ENCODE measurements at regions not wholly inside any gene's neighbourhood (a gene's known extent, or its start where the extent isn't known, plus 50 kb on each side); places are given as distances from the start of the nearest gene placed in this dataset.

DNA sequence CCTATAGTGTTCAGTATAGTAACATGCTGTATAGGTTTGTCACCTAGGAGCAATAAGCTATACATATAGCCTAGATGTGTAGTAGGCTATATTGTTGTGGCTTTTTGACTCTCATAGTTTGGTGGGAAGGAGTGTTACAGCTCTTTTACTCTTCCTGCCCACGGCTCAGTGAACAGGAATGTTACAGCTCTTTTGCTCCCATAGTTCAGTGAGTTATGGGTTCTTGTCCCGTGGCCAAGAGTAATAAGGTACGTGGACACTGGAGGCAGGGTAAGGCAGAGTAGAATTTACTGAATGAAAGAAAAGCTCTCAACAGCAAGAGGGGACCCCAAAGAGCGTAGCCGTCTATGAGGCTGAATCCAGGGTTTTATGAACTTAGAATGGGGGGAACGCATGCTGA is 734.3 kb downstream of the ADGRL2 start:
- Histone ChIP-seq H3K36me3 (no peaks in the 10 kb centered on the region), H3K4me3 (no peak overlapping the region), H3K27ac (no peak overlapping the region), H3K9me3 (peaks cover 0 to 11% (median 6%) of the 10 kb centered on the region in 11 donors), H3K27me3 (no peaks in the 10 kb centered on the region), H3K4me1 (no peaks in the 10 kb centered on the region)
- ATAC-seq, result no peak
- DNase-seq, result no peak
- intact Hi-C loops (cut with DNase I), result no loop called here
- TF ChIP-seq, protein P1, sequence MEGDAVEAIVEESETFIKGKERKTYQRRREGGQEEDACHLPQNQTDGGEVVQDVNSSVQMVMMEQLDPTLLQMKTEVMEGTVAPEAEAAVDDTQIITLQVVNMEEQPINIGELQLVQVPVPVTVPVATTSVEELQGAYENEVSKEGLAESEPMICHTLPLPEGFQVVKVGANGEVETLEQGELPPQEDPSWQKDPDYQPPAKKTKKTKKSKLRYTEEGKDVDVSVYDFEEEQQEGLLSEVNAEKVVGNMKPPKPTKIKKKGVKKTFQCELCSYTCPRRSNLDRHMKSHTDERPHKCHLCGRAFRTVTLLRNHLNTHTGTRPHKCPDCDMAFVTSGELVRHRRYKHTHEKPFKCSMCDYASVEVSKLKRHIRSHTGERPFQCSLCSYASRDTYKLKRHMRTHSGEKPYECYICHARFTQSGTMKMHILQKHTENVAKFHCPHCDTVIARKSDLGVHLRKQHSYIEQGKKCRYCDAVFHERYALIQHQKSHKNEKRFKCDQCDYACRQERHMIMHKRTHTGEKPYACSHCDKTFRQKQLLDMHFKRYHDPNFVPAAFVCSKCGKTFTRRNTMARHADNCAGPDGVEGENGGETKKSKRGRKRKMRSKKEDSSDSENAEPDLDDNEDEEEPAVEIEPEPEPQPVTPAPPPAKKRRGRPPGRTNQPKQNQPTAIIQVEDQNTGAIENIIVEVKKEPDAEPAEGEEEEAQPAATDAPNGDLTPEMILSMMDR (IDR thresholded peaks at IDR 0.05), result no peak
- WGBS, 2 donors, result 91 to 92% methylated on average over 6 of the region's 6 CpGs

DNA sequence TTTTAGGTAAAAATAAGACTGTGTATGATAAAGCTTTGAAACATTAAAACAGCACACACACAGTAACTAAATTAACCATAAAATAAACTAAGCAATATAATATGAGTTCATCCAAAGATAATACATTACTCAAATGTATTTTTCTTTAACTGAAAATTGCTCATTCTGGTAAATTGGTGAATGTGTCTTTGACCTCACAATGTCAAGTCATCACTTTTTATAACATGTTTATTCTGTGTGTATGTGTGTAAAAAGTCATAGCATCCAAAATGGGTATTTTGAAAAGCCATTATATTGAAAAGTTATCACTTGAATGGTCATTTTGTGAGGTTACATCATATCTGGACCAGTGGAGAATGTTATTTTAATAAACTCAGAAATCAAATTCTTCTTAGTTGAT is 724.6 kb downstream of the ADGRL2 start:
- ATAC-seq, result no peak
- TF ChIP-seq, protein P1 (IDR thresholded peaks at IDR 0.05), result no peak
- H3K27me3 ChIP-seq, result no peaks in the 10 kb centered on the region

DNA sequence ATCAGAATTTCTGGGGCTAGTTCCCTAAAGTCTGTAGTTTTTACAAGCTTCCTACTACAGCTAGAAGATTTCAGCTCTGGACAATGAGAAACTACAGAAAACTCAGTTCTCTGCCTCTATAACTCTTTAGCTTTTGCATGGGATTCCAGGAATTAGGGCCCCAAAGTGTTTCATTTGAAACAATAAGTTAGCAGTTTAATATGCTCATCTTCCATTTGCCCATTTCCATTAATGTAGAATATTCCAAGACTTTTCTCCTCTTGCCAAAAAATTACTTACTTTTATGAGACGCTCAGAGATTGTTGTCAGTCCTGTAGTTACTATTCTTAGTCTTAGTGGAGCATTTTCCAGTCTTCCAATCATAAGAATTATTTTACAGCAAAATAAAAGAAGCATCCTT is 719.9 kb downstream of the ADGRL2 start:
- WGBS, 2 donors, result 77 to 94% methylated on average over 1 of the region's 1 CpG
- ATAC-seq, result no peak

More for the DNA sequence above, 724.6 kb downstream of the ADGRL2 start:
- no peak overlapping the region for H3K27ac ChIP-seq
- no peaks in the 10 kb centered on the region for H3K4me1 ChIP-seq
- intact Hi-C loops (cut with DNase I), result no loop called here
- H3K4me3 ChIP-seq, result no peak overlapping the region
- DNase-seq, result no peak
- H3K9me3 ChIP-seq, result peaks cover 0 to 11% (median 2%) of the 10 kb centered on the region in 11 donors
- no peaks in the 10 kb centered on the region for H3K36me3 ChIP-seq

DNA sequence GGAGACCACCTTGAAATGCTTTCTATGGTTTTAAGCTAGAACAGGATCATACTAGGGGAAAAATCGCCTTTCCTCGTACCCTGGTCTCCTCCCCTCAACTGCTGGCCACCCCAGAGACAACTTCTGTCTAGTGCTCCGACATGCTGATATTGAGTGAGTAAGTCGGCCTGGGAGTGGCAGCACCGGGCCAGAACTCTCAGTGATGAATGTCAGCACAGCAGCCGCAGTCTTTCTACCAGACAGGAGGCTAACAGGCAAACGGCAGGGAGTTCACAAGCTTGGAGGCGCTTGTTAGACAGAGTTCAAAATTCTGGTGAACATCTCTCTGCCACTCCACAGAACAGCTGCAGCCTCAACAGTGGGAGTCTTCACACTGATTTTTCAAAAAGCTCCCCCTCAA is 716.9 kb downstream of the ADGRL2 start:
- H3K27me3 ChIP-seq, result no peaks in the 10 kb centered on the region
- no peaks in the 10 kb centered on the region for H3K4me1 ChIP-seq
- ATAC-seq, result peak in 7 of 8 donors; percentile 62 to 91 (median 80)
- H3K27ac ChIP-seq, result no peak overlapping the region
- H3K9me3 ChIP-seq, result no peaks in the 10 kb centered on the region
- 33 to 37% methylated on average over 8 of the region's 8 CpGs for WGBS, 2 donors
- DNase-seq, result peak; percentile 27 to 47
- intact Hi-C loops (cut with DNase I), result no loop called here
- H3K36me3 ChIP-seq, result no peaks in the 10 kb centered on the region
- no peak overlapping the region for H3K4me3 ChIP-seq
- TF ChIP-seq, protein P1 (IDR thresholded peaks at IDR 0.05), result peak in 5 of 9 donors; percentile 21 to 51 (median 38)

More for the DNA sequence above, 719.9 kb downstream of the ADGRL2 start:
- Histone ChIP-seq H3K27ac (no peak overlapping the region), H3K4me1 (no peaks in the 10 kb centered on the region), H3K36me3 (no peaks in the 10 kb centered on the region), H3K9me3 (no peaks in the 10 kb centered on the region), H3K27me3 (no peaks in the 10 kb centered on the region), H3K4me3 (no peak overlapping the region)
- no peak for DNase-seq
- TF ChIP-seq, protein P1 (IDR thresholded peaks at IDR 0.05), result no peak
- intact Hi-C loops (cut with DNase I), result no loop called here

DNA sequence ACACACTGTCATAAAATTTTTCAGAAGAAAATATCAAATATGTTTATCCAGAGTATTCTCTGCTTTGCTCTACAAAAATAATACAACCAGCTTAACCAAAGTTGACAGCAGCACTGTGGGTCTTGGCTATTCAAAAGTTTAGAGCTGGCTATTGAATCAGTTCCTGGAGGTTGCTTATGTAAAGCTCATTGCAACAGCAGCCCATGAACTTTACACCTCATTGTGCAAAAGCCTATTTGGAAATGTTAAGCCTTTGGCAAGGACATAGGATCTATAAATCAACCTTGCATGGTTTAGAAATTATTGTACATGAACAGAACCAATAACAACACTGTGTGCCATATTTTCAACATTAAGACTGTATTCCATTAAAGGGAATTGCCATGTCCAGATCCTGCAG is 714.9 kb downstream of the ADGRL2 start:
- intact Hi-C loops (cut with DNase I), result no loop called here
- Histone ChIP-seq H3K36me3 (no peaks in the 10 kb centered on the region), H3K4me1 (no peaks in the 10 kb centered on the region), H3K27ac (no peak overlapping the region), H3K4me3 (no peak overlapping the region), H3K9me3 (no peaks in the 10 kb centered on the region), H3K27me3 (no peaks in the 10 kb centered on the region)
- no peak for ATAC-seq
- no peak for DNase-seq
- TF ChIP-seq, protein P1 (IDR thresholded peaks at IDR 0.05), result no peak
